NCI-H1694 (cell line): ENCODE measurements at regions not wholly inside any gene's neighbourhood (a gene's known extent, or its start where the extent isn't known, plus 50 kb on each side); places are given as distances from the start of the nearest gene placed in this dataset.

Experiments used
- DNase-seq: peaks from one replicate; lab custom pipeline; 2025; lab: John Stamatoyannopoulos, UW

GRCh38 chr15:97096303-97096835, 765.9 kb downstream of the NR2F2 start:
- DNase-seq = no peak

- DNase-seq = no peak
Observed at GRCh38 chr15:97099040-97099439, 768.5 kb downstream of the NR2F2 start.

- no peak for DNase-seq
Observed at GRCh38 chr15:97101572-97101971, 771.1 kb downstream of the NR2F2 start.

- no peak for DNase-seq
Observed at GRCh38 chr15:97114900-97115760, 784.6 kb downstream of the NR2F2 start.

- no peak for DNase-seq
Observed at GRCh38 chr15:97115761-97116070, 785.2 kb downstream of the NR2F2 start.

GRCh38 chr15:97124790-97125189, 794.3 kb downstream of the NR2F2 start:
- DNase-seq = no peak

GRCh38 chr15:97126553-97127233, 796.2 kb downstream of the NR2F2 start:
- no peak for DNase-seq

GRCh38 chr15:97129674-97130073, 799.2 kb downstream of the NR2F2 start:
- no peak for DNase-seq

- no peak for DNase-seq
Observed at GRCh38 chr15:97140216-97140615, 809.7 kb downstream of the NR2F2 start.

- DNase-seq = no peak
Observed at GRCh38 chr15:97141360-97141759, 810.9 kb downstream of the NR2F2 start.

GRCh38 chr15:97141871-97142270, 811.4 kb downstream of the NR2F2 start:
- no peak for DNase-seq

- no peak for DNase-seq
Observed at GRCh38 chr15:97143592-97144376, 813.3 kb downstream of the NR2F2 start.

- DNase-seq = no peak
Observed at GRCh38 chr15:97144377-97144711, 813.8 kb downstream of the NR2F2 start.

- DNase-seq = no peak
Observed at GRCh38 chr15:97146929-97147870, 813.3 kb upstream of the ARRDC4 start.

GRCh38 chr15:97153356-97153965, 807.0 kb upstream of the ARRDC4 start:
- no peak for DNase-seq

- DNase-seq = no peak
Observed at GRCh38 chr15:97156739-97157265, 803.7 kb upstream of the ARRDC4 start.

- DNase-seq = no peak
Observed at GRCh38 chr15:97162805-97163495, 797.6 kb upstream of the ARRDC4 start.

GRCh38 chr15:97165205-97165604, 795.3 kb upstream of the ARRDC4 start:
- no peak for DNase-seq

GRCh38 chr15:97168704-97169475, 791.6 kb upstream of the ARRDC4 start:
- no peak for DNase-seq
